ENCODE measurements at regions not wholly inside any gene's neighbourhood (a gene's known extent, or its start where the extent isn't known, plus 50 kb on each side); places are given as distances from the start of the nearest gene placed in this dataset.

DNA sequence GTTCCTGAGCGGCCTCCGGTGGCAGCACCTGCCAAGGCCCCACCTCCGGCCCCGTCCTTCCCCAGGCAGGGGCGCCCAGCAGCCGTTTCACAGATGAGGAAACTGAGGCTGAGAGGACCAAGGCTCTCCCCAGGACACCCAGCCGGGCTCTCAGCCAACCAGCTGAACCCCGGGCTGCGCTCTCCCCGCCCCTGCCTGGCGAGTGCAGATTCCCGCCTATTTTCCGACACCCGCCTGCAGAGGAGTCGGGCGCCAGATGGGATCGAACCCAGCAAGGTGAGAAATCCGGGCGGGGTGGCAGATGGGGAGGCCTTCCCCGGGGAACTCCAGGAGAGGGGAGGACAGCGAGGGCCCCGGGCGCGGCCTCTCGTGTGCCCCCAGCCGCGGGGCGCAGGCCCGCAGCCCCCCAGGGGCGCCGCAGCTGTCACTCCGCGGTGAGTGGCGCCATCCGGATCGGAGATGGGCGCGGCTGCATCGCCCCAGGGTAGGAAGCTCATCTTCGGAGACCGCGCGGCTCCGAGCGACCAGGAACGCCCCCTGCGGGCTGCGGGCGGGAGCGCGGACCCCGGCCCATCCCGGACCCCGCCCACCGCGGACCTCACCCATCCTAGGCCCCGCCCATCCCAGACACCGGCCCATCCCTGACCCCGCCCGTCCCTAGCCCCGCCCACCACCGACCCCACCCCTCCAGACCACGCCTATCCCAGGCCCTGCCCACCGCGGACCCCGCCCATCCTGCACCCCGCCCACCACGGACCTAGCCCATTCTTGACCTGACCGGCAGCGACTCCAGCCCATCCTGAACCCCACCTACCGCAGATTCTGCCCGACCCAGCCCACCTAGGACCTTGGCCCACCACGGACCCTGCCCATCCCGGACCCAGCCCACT is 90.3 kb downstream of the MICALL2 start:
- TF ChIP-seq, protein P1, sequence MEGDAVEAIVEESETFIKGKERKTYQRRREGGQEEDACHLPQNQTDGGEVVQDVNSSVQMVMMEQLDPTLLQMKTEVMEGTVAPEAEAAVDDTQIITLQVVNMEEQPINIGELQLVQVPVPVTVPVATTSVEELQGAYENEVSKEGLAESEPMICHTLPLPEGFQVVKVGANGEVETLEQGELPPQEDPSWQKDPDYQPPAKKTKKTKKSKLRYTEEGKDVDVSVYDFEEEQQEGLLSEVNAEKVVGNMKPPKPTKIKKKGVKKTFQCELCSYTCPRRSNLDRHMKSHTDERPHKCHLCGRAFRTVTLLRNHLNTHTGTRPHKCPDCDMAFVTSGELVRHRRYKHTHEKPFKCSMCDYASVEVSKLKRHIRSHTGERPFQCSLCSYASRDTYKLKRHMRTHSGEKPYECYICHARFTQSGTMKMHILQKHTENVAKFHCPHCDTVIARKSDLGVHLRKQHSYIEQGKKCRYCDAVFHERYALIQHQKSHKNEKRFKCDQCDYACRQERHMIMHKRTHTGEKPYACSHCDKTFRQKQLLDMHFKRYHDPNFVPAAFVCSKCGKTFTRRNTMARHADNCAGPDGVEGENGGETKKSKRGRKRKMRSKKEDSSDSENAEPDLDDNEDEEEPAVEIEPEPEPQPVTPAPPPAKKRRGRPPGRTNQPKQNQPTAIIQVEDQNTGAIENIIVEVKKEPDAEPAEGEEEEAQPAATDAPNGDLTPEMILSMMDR (IDR thresholded peaks at IDR 0.05) = no peak
- TF ChIP-seq POLR2A (IDR thresholded peaks at IDR 0.05) = no peak

Data from heart left ventricle (tissue), 13 donors.